GM12891 (cell line): ENCODE measurements at regions not wholly inside any gene's neighbourhood (a gene's known extent, or its start where the extent isn't known, plus 50 kb on each side); places are given as distances from the start of the nearest gene placed in this dataset.

Experiments used
- POLR2A ChIP-seq: IDR thresholded peaks from 2 replicates; pipeline ENCODE4 v1.6.1; 2011; ENCODE audit warnings: low read depth, low read length, control low read depth
- TAF1 ChIP-seq: IDR thresholded peaks from 2 replicates; pipeline ENCODE4 v1.6.1; 2011; ENCODE audit warnings: low read depth, low read length, control low read depth

- no peak for TF ChIP-seq POLR2A
- TF ChIP-seq TAF1 = no peak
Measured at GRCh38 chr3:21229426-21230135, 521.4 kb downstream of the ZNF385D start.
